ENCODE measurements at regions not wholly inside any gene's neighbourhood (a gene's known extent, or its start where the extent isn't known, plus 50 kb on each side); places are given as distances from the start of the nearest gene placed in this dataset.

DNA sequence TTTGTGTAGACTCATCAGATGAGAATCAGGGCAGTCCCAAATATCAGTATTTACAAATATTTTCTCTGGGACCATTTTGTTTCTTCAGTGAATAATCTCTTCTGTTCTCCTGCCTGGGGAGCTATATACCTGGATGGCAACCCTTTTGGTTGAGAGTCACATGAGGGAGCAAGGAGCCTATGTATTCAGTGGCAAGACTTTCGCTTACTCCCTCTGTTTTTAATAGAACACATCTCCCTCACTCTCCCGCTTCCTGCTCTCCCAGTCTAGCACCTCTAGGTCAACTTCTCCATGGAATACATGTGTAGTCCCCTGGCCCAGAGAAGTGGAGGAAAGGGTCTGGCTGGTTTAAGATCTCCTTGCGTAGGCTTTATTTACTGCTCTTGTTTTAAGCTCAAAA, 600.3 kb downstream of the CCDC85A start:
- intact Hi-C loops (cut with micrococcal nuclease), result no loop called here
- dilution Hi-C loops (cut with MboI; ENCODE audit: extremely low pct_ligation_motif_present, low sequenced_read_pairs), result no loop called here
- DNase-seq (ENCODE audit: low read depth, low spot score), result no peak
- Histone ChIP-seq H3K27ac (ENCODE audit: insufficient read depth, low read depth, low read length) (no peak overlapping the region), H3K9me3 (replicated peaks; ENCODE audit: control insufficient read depth, insufficient read depth, low read length) (no peaks in the 10 kb centered on the region), H3K4me3 (replicated peaks in 1 of 3; ENCODE audit: insufficient read depth in 1 of 3, low read depth in 1 of 3, low read length in 3 of 3) (no peak overlapping the region), H3K9me1 (replicated peaks; ENCODE audit: control insufficient read depth, extremely low read depth, insufficient read depth, low read length) (no peaks in the 10 kb centered on the region), H3K9ac (replicated peaks; ENCODE audit: extremely low read depth, insufficient read depth, low read length) (no peak overlapping the region), H3K36me3 (ENCODE audit: control insufficient read depth in 2 of 2, extremely low read depth in 1 of 2, insufficient read depth in 2 of 2, low read length in 2 of 2) (no peaks in the 10 kb centered on the region), H2AFZ (ENCODE audit: low read depth, low read length) (no peak overlapping the region), H3K79me2 (ENCODE audit: control insufficient read depth, insufficient read depth, low read length) (no peaks in the 10 kb centered on the region), H3K4me2 (ENCODE audit: insufficient read depth, low read length) (no peak overlapping the region), H3K27me3 (ENCODE audit: control insufficient read depth in 2 of 2, insufficient read depth in 2 of 2, low read length in 2 of 2) (no peaks in the 10 kb centered on the region), H4K20me1 (replicated peaks; ENCODE audit: control insufficient read depth, extremely low read depth, insufficient read depth, low read length) (no peaks in the 10 kb centered on the region), H3K4me1 (ENCODE audit: control insufficient read depth, extremely low read depth, insufficient read depth, low read length) (no peaks in the 10 kb centered on the region)
- no peak for FAIRE-seq
- CTCF ChIA-PET, result interaction anchor here (1.3 kb wide), 1 partner anchor 713 kb away, joined by 3 read pairs; no protein-coding TSS in a partner anchor
- POLR2A ChIA-PET, result no interaction called here
- BruUV-seq (replicated peaks), result no TSS peak
- TF ChIP-seq MYC (IDR thresholded peaks at IDR 0.05; ENCODE audit: low read depth, low read length) (no peak), JUN (IDR thresholded peaks at IDR 0.05; ENCODE audit: borderline replicate concordance, insufficient read depth, insufficient read length, low read depth) (no peak), GATA2 (IDR thresholded peaks at IDR 0.05; ENCODE audit: insufficient read depth, insufficient read length, low read depth, low read length) (no peak), POLR2AphosphoS5 (IDR thresholded peaks at IDR 0.05; ENCODE audit: insufficient read depth, low read depth, low read length) (no peak), EZH2 (IDR thresholded peaks at IDR 0.05; ENCODE audit: borderline replicate concordance, low read depth, low read length, severe bottlenecking) (no peak), POLR2A (IDR thresholded peaks at IDR 0.05; ENCODE audit: low read depth, low read length) (no peak), FOS (IDR thresholded peaks at IDR 0.05; ENCODE audit: borderline replicate concordance, insufficient read depth, low read length) (no peak)
- TF ChIP-seq, protein P1, sequence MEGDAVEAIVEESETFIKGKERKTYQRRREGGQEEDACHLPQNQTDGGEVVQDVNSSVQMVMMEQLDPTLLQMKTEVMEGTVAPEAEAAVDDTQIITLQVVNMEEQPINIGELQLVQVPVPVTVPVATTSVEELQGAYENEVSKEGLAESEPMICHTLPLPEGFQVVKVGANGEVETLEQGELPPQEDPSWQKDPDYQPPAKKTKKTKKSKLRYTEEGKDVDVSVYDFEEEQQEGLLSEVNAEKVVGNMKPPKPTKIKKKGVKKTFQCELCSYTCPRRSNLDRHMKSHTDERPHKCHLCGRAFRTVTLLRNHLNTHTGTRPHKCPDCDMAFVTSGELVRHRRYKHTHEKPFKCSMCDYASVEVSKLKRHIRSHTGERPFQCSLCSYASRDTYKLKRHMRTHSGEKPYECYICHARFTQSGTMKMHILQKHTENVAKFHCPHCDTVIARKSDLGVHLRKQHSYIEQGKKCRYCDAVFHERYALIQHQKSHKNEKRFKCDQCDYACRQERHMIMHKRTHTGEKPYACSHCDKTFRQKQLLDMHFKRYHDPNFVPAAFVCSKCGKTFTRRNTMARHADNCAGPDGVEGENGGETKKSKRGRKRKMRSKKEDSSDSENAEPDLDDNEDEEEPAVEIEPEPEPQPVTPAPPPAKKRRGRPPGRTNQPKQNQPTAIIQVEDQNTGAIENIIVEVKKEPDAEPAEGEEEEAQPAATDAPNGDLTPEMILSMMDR (IDR thresholded peaks at IDR 0.05; ENCODE audit: extremely low read depth in 1 of 2, insufficient read depth in 1 of 2, low read depth in 1 of 2, low read length in 2 of 2), result no peak
- TF ChIP-seq, protein P2, sequence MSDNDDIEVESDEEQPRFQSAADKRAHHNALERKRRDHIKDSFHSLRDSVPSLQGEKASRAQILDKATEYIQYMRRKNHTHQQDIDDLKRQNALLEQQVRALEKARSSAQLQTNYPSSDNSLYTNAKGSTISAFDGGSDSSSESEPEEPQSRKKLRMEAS (IDR thresholded peaks at IDR 0.05; ENCODE audit: insufficient read depth, insufficient read length), result no peak

All from endothelial cell of umbilical vein (primary cell).